Astrocyte (in vitro differentiated cells and primary cell): ENCODE measurements at regions not wholly inside any gene's neighbourhood (a gene's known extent, or its start where the extent isn't known, plus 50 kb on each side); places are given as distances from the start of the nearest gene placed in this dataset.

Experiments
- CTCF ChIP-seq: IDR thresholded peaks from 2 replicates; pipeline ENCODE4 v1.5.1; 2011; ENCODE audit warnings: low read depth, mild to moderate bottlenecking, inconsistent platforms, low read length, moderate library complexity; ENCODE audit not compliant: insufficient read depth
- EZH2 ChIP-seq: IDR thresholded peaks from 2 replicates; pipeline ENCODE4 v1.6.1; 2012; ENCODE audit warnings: mild to moderate bottlenecking, low read length, inconsistent platforms; ENCODE audit not compliant: insufficient read depth

- TF ChIP-seq EZH2 (no peak), CTCF (no peak)
These were observed 168.5 kb upstream of the TCERG1L start for GRCh38 chr10:131480066-131480465.
